ENCODE measurements at regions not wholly inside any gene's neighbourhood (a gene's known extent, or its start where the extent isn't known, plus 50 kb on each side); places are given as distances from the start of the nearest gene placed in this dataset.

DNA sequence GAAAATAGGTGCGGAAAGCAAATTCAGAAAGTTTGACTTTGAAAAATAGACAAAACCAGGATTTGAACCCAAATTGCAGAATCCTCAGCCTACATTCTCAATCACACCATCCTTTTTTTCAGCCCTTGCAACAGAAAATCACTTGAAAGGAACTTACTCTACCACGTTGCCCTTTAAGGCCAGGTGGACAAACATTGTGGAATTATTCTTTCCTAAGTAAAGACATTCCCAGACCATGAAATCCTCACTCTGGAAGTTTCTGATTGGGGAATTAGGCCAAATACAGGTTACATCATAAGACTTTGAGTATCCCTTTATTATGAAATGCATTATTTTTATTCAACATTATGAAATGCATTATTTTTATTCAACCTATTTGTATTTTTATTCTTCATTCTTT lies 259.4 kb downstream of the RAD51AP2 start:
- TF ChIP-seq, protein P1, sequence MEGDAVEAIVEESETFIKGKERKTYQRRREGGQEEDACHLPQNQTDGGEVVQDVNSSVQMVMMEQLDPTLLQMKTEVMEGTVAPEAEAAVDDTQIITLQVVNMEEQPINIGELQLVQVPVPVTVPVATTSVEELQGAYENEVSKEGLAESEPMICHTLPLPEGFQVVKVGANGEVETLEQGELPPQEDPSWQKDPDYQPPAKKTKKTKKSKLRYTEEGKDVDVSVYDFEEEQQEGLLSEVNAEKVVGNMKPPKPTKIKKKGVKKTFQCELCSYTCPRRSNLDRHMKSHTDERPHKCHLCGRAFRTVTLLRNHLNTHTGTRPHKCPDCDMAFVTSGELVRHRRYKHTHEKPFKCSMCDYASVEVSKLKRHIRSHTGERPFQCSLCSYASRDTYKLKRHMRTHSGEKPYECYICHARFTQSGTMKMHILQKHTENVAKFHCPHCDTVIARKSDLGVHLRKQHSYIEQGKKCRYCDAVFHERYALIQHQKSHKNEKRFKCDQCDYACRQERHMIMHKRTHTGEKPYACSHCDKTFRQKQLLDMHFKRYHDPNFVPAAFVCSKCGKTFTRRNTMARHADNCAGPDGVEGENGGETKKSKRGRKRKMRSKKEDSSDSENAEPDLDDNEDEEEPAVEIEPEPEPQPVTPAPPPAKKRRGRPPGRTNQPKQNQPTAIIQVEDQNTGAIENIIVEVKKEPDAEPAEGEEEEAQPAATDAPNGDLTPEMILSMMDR (IDR thresholded peaks at IDR 0.05 in 2 of 3, conservative IDR thresholded peaks at IDR 0.05 in 1 of 3; ENCODE audit: control insufficient read depth in 2 of 3, extremely low read depth in 1 of 3, insufficient read depth in 1 of 3, low read depth in 3 of 3, low read length in 3 of 3): no peak
- TF ChIP-seq POLR2AphosphoS5 (IDR thresholded peaks at IDR 0.05; ENCODE audit: low read length) (no peak), SUPT20H (IDR thresholded peaks at IDR 0.05; ENCODE audit: borderline replicate concordance, control insufficient read depth, low read depth, low read length) (no peak), CHD2 (IDR thresholded peaks at IDR 0.05; ENCODE audit: borderline replicate concordance, low read depth, low read length) (no peak), EZH2 (IDR thresholded peaks at IDR 0.05; ENCODE audit: borderline replicate concordance, control insufficient read depth, low read depth, low read length) (no peak), BRCA1 (IDR thresholded peaks at IDR 0.05; ENCODE audit: low read depth, low read length) (no peak), FOS (IDR thresholded peaks at IDR 0.05; ENCODE audit: borderline replicate concordance, extremely low read depth, insufficient read length) (no peak), GABPA (IDR thresholded peaks at IDR 0.05; ENCODE audit: low read depth) (no peak), ZSCAN29 (IDR thresholded peaks at IDR 0.05) (no peak), EP300 (IDR thresholded peaks at IDR 0.05; ENCODE audit: borderline replicate concordance in 1 of 2, control insufficient read depth in 1 of 2, low read depth in 2 of 2, low read length in 2 of 2) (no peak), POLR2A (IDR thresholded peaks at IDR 0.05; ENCODE audit: low read depth, low read length) (no peak)
- TF ChIP-seq, protein P2, sequence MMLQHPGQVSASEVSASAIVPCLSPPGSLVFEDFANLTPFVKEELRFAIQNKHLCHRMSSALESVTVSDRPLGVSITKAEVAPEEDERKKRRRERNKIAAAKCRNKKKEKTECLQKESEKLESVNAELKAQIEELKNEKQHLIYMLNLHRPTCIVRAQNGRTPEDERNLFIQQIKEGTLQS (IDR thresholded peaks at IDR 0.05; ENCODE audit: borderline replicate concordance, extremely low read depth, low read depth, low read length): no peak
- TF ChIP-seq, protein P3, sequence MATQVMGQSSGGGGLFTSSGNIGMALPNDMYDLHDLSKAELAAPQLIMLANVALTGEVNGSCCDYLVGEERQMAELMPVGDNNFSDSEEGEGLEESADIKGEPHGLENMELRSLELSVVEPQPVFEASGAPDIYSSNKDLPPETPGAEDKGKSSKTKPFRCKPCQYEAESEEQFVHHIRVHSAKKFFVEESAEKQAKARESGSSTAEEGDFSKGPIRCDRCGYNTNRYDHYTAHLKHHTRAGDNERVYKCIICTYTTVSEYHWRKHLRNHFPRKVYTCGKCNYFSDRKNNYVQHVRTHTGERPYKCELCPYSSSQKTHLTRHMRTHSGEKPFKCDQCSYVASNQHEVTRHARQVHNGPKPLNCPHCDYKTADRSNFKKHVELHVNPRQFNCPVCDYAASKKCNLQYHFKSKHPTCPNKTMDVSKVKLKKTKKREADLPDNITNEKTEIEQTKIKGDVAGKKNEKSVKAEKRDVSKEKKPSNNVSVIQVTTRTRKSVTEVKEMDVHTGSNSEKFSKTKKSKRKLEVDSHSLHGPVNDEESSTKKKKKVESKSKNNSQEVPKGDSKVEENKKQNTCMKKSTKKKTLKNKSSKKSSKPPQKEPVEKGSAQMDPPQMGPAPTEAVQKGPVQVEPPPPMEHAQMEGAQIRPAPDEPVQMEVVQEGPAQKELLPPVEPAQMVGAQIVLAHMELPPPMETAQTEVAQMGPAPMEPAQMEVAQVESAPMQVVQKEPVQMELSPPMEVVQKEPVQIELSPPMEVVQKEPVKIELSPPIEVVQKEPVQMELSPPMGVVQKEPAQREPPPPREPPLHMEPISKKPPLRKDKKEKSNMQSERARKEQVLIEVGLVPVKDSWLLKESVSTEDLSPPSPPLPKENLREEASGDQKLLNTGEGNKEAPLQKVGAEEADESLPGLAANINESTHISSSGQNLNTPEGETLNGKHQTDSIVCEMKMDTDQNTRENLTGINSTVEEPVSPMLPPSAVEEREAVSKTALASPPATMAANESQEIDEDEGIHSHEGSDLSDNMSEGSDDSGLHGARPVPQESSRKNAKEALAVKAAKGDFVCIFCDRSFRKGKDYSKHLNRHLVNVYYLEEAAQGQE (IDR thresholded peaks at IDR 0.05; ENCODE audit: low read depth, low read length): no peak
